DMS153 (cell line): ENCODE measurements at regions not wholly inside any gene's neighbourhood (a gene's known extent, or its start where the extent isn't known, plus 50 kb on each side); places are given as distances from the start of the nearest gene placed in this dataset.
"Not testable (repeated sequence)": the region's sequence is repeated elsewhere in the genome, so short reads cannot be mapped to it uniquely, and the experiment has no call there.

Experiments used
- DNase-seq: peaks from one replicate; lab custom pipeline; 2025; lab: John Stamatoyannopoulos, UW

GRCh38 chr2:8432706-8433336 lies 249.0 kb upstream of the ID2 start:
- no peak for DNase-seq

DNA sequence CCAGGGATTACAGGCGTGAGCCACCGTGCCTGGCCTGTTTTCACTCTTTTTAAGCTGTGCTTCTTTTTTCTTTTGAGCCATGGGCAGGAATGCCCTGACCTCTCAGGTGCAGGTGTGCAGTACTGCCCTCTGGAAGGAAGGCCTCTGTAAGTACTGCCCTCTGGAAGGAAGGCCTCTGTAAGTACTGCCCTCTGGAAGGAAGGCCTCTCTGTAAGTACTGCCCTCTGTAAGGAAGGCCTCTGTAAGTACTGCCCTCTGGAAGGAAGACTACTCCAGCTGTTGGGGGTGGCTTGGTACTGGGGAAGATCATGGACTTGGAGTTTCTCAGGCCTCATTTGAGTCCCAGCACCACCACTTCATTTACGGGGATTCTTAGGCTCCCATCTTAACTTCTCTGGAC lies 248.5 kb upstream of the ID2 start:
- DNase-seq: no peak

DNA sequence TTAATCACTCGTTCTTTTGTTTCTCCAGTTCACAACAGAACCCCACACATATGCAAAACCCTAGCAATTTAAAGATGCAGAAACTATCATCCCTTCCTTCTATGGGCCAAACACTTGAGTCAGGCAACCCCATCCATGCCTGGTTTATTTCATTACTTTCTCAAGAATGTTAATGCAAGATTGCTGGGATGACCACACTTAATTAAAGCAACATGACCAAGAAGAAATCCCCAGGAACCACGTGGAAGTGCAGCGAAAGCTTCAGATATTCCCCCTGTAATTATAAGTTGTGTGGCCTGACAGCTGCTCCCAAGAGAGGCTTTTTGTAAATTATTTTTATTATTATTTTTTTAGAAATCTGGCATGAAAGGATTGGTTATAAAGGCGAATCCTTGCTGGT lies 246.2 kb upstream of the ID2 start:
- DNase-seq: no peak

- no peak for DNase-seq
These were observed 245.3 kb upstream of the ID2 start for GRCh38 chr2:8436585-8436984.

GRCh38 chr2:8437228-8437948 lies 244.5 kb upstream of the ID2 start:
- no peak for DNase-seq

DNA sequence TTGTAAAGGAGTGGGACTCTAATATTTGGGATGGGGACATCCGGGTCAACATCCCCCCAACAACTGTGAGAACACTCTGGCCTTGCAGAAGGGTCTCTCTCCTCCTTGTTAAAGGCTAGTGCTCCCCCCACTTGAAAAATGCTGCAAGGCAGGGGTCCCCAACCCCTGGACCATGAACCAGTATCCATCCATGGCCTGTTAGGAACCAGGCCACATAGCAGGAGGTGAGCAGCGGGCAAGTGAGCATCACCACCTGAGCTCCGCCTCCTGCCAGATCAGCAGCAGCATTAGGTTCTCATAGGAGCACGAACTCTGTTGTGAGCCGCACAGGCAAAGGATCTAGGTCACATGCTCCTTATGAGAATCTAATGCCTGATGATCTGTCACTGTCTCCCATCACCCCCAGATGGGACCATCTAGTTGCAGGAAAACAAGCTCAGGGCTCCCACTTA lies 243.9 kb upstream of the ID2 start:
- no peak for DNase-seq

DNA sequence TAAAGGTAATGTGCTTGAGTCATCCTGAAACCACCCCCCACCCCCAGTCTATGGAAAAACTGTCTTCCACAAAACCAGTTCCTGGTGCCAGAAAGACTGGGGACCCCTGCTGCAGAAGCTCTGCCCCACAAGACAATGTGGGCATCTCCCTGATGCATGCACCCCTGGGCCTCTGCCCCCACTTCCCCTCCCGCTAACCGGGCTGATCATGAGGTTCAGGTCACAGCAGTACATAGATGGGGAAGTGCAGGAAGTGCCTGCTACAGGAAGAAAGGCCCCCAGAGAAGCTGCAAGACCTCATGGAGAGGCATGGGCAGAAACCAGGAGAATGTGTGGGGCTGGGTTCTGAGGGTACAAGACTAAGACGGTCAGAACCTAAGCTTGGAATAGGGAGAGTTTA lies 243.4 kb upstream of the ID2 start:
- DNase-seq: no peak

DNA sequence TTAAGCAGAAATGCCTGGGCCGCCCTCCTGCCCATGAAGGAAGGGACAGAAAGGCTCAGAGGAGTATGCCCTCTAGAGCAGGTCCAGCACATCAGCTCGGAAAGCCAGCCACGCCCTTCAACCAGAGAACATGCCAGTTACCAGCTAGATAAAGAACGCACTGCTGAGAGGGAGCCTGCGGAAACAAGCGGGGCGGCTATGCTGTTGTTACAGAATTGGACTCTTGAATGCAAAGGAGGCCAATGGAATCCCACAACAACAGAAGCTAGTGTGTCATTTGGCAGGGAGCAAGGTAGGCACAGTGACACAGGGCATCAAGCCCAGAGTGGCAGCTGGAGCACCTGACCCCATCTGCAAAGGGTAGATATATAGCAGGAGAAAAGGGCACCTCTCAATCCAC lies 242.9 kb upstream of the ID2 start:
- no peak for DNase-seq

- DNase-seq: no peak
These were observed 241.7 kb upstream of the ID2 start for GRCh38 chr2:8440029-8440778.

DNA sequence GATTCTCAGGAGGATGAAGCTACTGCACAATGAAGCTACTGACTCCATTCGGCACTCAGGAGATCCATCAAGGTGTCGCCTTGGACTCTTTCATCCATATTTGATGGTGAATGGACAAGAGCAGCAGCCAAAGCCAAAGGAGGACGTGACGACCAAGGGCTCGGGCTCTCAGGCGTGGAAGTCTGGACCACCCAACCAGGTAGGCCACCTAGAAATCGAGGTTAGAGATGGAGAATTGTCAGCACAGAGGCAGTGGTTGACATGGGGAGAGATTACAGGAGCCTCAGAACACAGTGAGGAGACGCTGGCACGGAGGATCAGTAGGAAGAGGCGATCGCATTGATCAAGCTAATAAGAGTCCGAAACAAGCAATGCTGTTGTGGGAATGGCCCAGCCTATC lies 240.5 kb upstream of the ID2 start:
- no peak for DNase-seq

DNA sequence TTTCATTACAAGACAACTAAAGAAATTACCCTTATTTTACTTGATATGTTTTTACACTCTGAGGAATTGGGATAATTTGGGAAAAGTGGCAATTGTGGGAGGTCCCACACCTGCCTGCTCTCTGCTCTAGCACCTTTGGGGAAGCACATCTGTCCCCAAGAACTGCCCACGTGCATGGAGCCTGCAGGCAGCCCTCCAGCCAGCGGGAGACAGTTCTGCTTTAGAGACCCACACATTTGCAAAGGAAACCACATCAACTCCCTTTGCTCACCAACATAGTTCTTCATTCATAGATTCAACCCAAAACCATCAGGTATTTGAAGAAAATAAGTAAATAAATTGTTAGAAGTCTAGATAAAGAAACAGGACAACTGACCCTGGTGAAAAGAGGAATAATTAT lies 239.9 kb upstream of the ID2 start:
- DNase-seq: no peak

GRCh38 chr2:8442833-8443486 lies 238.9 kb upstream of the ID2 start:
- DNase-seq: no peak

GRCh38 chr2:8445580-8445979 lies 236.3 kb upstream of the ID2 start:
- no peak for DNase-seq

GRCh38 chr2:8446751-8447150 lies 235.1 kb upstream of the ID2 start:
- not testable (repeated sequence) for DNase-seq

DNA sequence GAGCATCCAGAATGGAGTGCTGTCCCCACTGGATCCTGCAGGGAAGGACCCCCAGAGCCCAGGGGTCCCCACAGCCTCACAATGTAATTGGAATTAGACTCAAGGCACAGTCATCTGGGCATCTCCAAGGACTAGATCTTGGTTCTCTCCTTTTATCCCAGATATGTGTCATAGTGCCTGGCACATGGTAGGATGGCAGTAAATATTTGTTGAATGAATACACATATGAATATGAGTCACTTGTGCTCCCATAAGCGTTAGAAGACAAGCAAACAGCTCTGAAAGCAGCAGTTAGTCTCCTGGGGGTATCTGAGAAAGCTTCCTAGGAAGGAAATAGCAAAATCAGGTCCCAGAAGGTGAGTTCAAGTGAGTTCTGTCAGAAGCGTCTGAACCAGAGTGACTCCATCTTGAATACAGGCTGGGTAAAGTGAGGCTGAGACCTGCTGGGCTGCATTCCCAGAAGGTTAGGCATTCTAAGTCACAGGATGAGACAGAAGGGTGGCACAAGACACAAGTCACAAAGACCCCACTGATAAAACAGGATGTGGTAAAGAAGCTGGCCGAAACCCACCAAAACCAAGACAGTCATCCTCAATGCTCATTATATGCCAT lies 234.1 kb upstream of the ID2 start:
- no peak for DNase-seq

- no peak for DNase-seq
These were observed 232.9 kb upstream of the ID2 start for GRCh38 chr2:8448824-8449556.

GRCh38 chr2:8451273-8451672 lies 230.6 kb upstream of the ID2 start:
- no peak for DNase-seq

- no peak for DNase-seq
These were observed 229.6 kb upstream of the ID2 start for GRCh38 chr2:8452296-8452695.

- DNase-seq: no peak
These were observed 228.6 kb upstream of the ID2 start for GRCh38 chr2:8452979-8453903.

DNA sequence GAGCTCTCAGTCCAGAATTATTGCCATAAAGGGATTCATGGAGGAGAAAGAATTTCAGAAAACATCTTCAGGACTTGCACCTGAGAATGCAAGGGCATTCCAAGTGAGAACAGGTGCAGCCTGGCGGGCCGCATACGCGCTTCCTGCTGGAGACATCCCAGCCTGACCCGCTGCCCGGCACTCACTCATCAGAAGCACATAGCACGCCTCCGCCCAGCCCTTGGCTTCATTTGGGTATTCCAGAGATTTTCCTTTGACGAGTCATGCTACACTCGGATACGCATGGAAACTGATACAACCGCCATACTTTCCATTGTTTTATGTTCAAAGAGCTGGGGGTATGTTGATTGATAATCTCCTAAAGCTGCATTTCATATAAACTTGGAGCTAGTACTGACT lies 228.0 kb upstream of the ID2 start:
- DNase-seq: no peak
